HepG2 (cell line): ENCODE measurements at regions not wholly inside any gene's neighbourhood (a gene's known extent, or its start where the extent isn't known, plus 50 kb on each side); places are given as distances from the start of the nearest gene placed in this dataset.

ENCODE experiments used
- ATAC-seq: fragments of 200-7000 bp; cut with Tn5 transposase; 3 replicates; pipeline ENCODE4 v1.9.1; 2020; ENCODE audit warnings: mild to moderate bottlenecking, moderate library complexity
- BruUV-seq: library from RNA; stranded (reverse); fragments of 400-500 nt; replicated peaks from 2 replicates; lab custom pipeline; 2021; lab: Mats Ljungman, UMichigan
- CTCF ChIA-PET: fragments of 300-600 bp; formaldehyde crosslinking; extraction: SDS; loops from one replicate; lab custom pipeline; 2021; ENCODE audit warnings: low total read pairs, inconsistent platforms, low intra/inter-chr PET ratio; lab: Yijun Ruan, JAX
- POLR2A ChIA-PET: fragments of 350-600 bp; sonication (Branson Sonifier 250); formaldehyde crosslinking; loops from one replicate; lab custom pipeline; 2020; ENCODE audit warnings: antibody characterized with exemption, inconsistent platforms; lab: Yijun Ruan, JAX
- DNase-seq: peaks from one replicate; pipeline ENCODE4 v3.0.0-alpha.2; 2015; ENCODE audit warnings: low spot score
- FAIRE-seq: peaks from 3 replicates; lab custom pipeline; 2011; peaks lifted over from hg19 to GRCh38; lab: Jason Lieb, UNC
- H2AFZ ChIP-seq: one replicate; pipeline ENCODE4 v1.6.1; 2011; ENCODE audit warnings: low read length, inconsistent platforms
- H3K27ac ChIP-seq: fragments of 300-600 bp; 3 replicates; pipeline ENCODE4 v1.8.0; 2011; ENCODE audit warnings: mixed run types, mild to moderate bottlenecking, mixed read lengths, low read length, inconsistent platforms; ENCODE audit not compliant: insufficient read depth; ENCODE audit errors: extremely low read length
- H3K27me3 ChIP-seq, 2 experiments: fragments of 200-600 bp in 1 of 2; 2 replicates in 1 of 2; 3 replicates in 1 of 2; pipeline versions ENCODE4 v1.6.0 to v1.8.0; 2011; ENCODE audit warnings: low read length in 2 of 2, mild to moderate bottlenecking in 2 of 2, moderate library complexity in 2 of 2, inconsistent platforms in 1 of 2; ENCODE audit not compliant: insufficient read depth in 2 of 2, control insufficient read depth in 1 of 2
- H3K36me3 ChIP-seq, 2 experiments: fragments of 200-600 bp in 1 of 2; replicated peaks in 1 of 2; 2 replicates in 1 of 2; 3 replicates in 1 of 2; pipeline versions ENCODE4 v1.5.1 to v1.8.0; 2011; ENCODE audit warnings: low read length in 2 of 2, inconsistent platforms in 1 of 2; ENCODE audit not compliant: insufficient read depth in 2 of 2, control insufficient read depth in 1 of 2
- H3K4me1 ChIP-seq: 2 replicates; pipeline ENCODE4 v1.5.1; 2012; ENCODE audit warnings: low read length, inconsistent platforms; ENCODE audit not compliant: insufficient read depth
- H3K4me2 ChIP-seq: 2 replicates; pipeline ENCODE4 v1.6.0; 2011; ENCODE audit warnings: low read depth, low read length, inconsistent platforms
- H3K4me3 ChIP-seq, 3 experiments: fragments of 200-600 bp in 1 of 3; sonication (generic), shearing (Covaris generic) in 1 of 3; replicated peaks in 1 of 3; 2 replicates each; pipeline ENCODE4 v1.5.1; 2011 to 2016; ENCODE audit warnings: low read length in 3 of 3, inconsistent platforms in 2 of 3, low read depth in 2 of 3, mild to moderate bottlenecking in 2 of 3, control low read depth in 1 of 3, mixed read lengths in 1 of 3; ENCODE audit not compliant: insufficient read depth in 1 of 3
- H3K79me2 ChIP-seq: one replicate; pipeline ENCODE4 v1.6.1; 2011; ENCODE audit warnings: low read length, inconsistent platforms; ENCODE audit not compliant: insufficient read depth
- H3K9ac ChIP-seq: 2 replicates; pipeline ENCODE4 v1.6.0; 2011; ENCODE audit warnings: mild to moderate bottlenecking, low read depth, low read length, inconsistent platforms; ENCODE audit not compliant: insufficient read depth
- H3K9me3 ChIP-seq: 2 replicates; pipeline ENCODE4 v1.5.1; 2012; ENCODE audit warnings: mild to moderate bottlenecking, low read length
- H4K20me1 ChIP-seq: 2 replicates; pipeline ENCODE4 v1.6.0; 2011; ENCODE audit warnings: inconsistent platforms, mild to moderate bottlenecking, low read length, moderate library complexity; ENCODE audit not compliant: insufficient read depth
- ASH2L ChIP-seq: fragments of 300-600, 200-600 bp; sonication (generic); IDR thresholded peaks from 2 replicates; pipeline ENCODE4 v1.7.0; 2017; ENCODE audit warnings: low read depth, mild to moderate bottlenecking, moderate library complexity, mixed read lengths, low read length; ENCODE audit not compliant: insufficient read length
- ATM ChIP-seq: fragments of 450-650 bp; IDR thresholded peaks from 2 replicates; pipeline ENCODE4 v1.7.1; 2017; ENCODE audit warnings: mild to moderate bottlenecking, borderline replicate concordance
- BRCA1 ChIP-seq: sonication (generic); formaldehyde crosslinking; IDR thresholded peaks from 2 replicates; pipeline ENCODE4 v1.4.0; 2020; ENCODE audit warnings: missing genetic modification reagents
- CCAR2 ChIP-seq: fragments of 200-400 bp; formaldehyde crosslinking; optimal IDR thresholded peaks from 2 replicates; pipeline ENCODE3; 2018; ENCODE audit warnings: low read depth, mild to moderate bottlenecking, low read length, moderate library complexity
- ELF1 ChIP-seq: sonication (generic); formaldehyde crosslinking; IDR thresholded peaks from 2 replicates; pipeline ENCODE4 v1.4.0; 2020; ENCODE audit warnings: missing genetic modification reagents
- GABPA ChIP-seq, 2 experiments: IDR thresholded peaks; 2 replicates each; pipeline ENCODE4 v1.6.1; 2011 to 2016; ENCODE audit warnings: low read depth in 2 of 2, low read length in 1 of 2, missing biosample characterization in 1 of 2, missing genetic modification characterization in 1 of 2
- MTA1 ChIP-seq: sonication (generic); formaldehyde crosslinking; IDR thresholded peaks from 2 replicates; pipeline ENCODE4 v1.4.0; 2020; ENCODE audit warnings: missing genetic modification reagents, mild to moderate bottlenecking, borderline replicate concordance
- SALL2 ChIP-seq: sonication (generic); formaldehyde crosslinking; IDR thresholded peaks from 2 replicates; pipeline ENCODE4 v1.8.1; 2023; ENCODE audit warnings: mild to moderate bottlenecking, missing genetic modification reagents, inconsistent platforms
- TAF1 ChIP-seq: sonication (generic); formaldehyde crosslinking; IDR thresholded peaks from 2 replicates; pipeline ENCODE4 v1.4.0; 2020; ENCODE audit warnings: missing genetic modification reagents
- ZBTB3 ChIP-seq: sonication (generic); formaldehyde crosslinking; IDR thresholded peaks from 2 replicates; pipeline ENCODE4 v1.4.0; 2020; ENCODE audit warnings: low read depth, mild to moderate bottlenecking, moderate library complexity, missing genetic modification reagents, borderline replicate concordance
- ZFYVE20 ChIP-seq: sonication (generic); formaldehyde crosslinking; IDR thresholded peaks from 2 replicates; pipeline ENCODE4 v1.8.0; 2023; ENCODE audit warnings: low read depth, mild to moderate bottlenecking, moderate library complexity, missing genetic modification reagents, borderline replicate concordance
- ZNF446 ChIP-seq: sonication (generic); formaldehyde crosslinking; IDR thresholded peaks from 2 replicates; pipeline ENCODE4 v1.5.0; 2020; ENCODE audit warnings: mild to moderate bottlenecking, missing genetic modification reagents
- ZNF7 ChIP-seq: IDR thresholded peaks from 2 replicates; pipeline ENCODE4 v1.6.1; 2016; ENCODE audit warnings: missing biosample characterization, missing genetic modification reagents
- ZNF891 ChIP-seq: sonication (generic); formaldehyde crosslinking; IDR thresholded peaks from 2 replicates; pipeline ENCODE4 v1.5.0; 2020; ENCODE audit warnings: mild to moderate bottlenecking, missing genetic modification reagents
- ZSCAN29 ChIP-seq: sonication (generic); formaldehyde crosslinking; conservative IDR thresholded peaks from 2 replicates; pipeline ENCODE4 v1.4.0; 2020; ENCODE audit warnings: mild to moderate bottlenecking, missing genetic modification reagents
- ZSCAN9 ChIP-seq: IDR thresholded peaks from 2 replicates; pipeline ENCODE4 v1.6.1; 2016; ENCODE audit warnings: borderline replicate concordance
- ZUFSP ChIP-seq: sonication (generic); formaldehyde crosslinking; IDR thresholded peaks from 2 replicates; pipeline ENCODE4 v1.9.0; 2021; ENCODE audit warnings: missing genetic modification reagents, mild to moderate bottlenecking, borderline replicate concordance
- WGBS: methylation state at CpG from one replicate; pipeline ENCODE4 v1.1.6; 2017; ENCODE audit warnings: low lambda C conversion rate; 5-methylcytosine and 5-hydroxymethylcytosine counted together
- in situ Hi-C: cut with HindIII; loops from 2 replicates; pipeline ENCODE4 v1.10.0; 2017; ENCODE audit warnings: low pct_unique_long_range_greater_than_20kb; ENCODE audit not compliant: extremely low pct_ligation_motif_present
- intact Hi-C: fragments of 100-400 bp; cut with micrococcal nuclease; formaldehyde crosslinking; loops from one replicate; pipeline ENCODE4 v1.10.0; 2022; ENCODE audit not compliant: unreplicated experiment
- TF ChIP-seq, protein P1 (sequence below): sonication (generic); formaldehyde crosslinking; conservative IDR thresholded peaks from 2 replicates; pipeline ENCODE4 v1.8.0; 2022; ENCODE audit warnings: mild to moderate bottlenecking, moderate library complexity, missing genetic modification reagents

- in situ Hi-C loops, result no loop called here
- ATAC-seq, result no peak
- TF ChIP-seq GABPA (IDR thresholded peaks at IDR 0.05; ENCODE audit: low read depth, low read length) (no peak), GABPA (CRISPR knock-in tag; IDR thresholded peaks at IDR 0.05; ENCODE audit: low read depth) (no peak), SALL2 (CRISPR knock-in tag) (no peak), ZNF891 (no peak), ASH2L (no peak), ZSCAN9 (no peak), ZFYVE20 (CRISPR knock-in tag) (no peak)
- TF ChIP-seq, protein P1, sequence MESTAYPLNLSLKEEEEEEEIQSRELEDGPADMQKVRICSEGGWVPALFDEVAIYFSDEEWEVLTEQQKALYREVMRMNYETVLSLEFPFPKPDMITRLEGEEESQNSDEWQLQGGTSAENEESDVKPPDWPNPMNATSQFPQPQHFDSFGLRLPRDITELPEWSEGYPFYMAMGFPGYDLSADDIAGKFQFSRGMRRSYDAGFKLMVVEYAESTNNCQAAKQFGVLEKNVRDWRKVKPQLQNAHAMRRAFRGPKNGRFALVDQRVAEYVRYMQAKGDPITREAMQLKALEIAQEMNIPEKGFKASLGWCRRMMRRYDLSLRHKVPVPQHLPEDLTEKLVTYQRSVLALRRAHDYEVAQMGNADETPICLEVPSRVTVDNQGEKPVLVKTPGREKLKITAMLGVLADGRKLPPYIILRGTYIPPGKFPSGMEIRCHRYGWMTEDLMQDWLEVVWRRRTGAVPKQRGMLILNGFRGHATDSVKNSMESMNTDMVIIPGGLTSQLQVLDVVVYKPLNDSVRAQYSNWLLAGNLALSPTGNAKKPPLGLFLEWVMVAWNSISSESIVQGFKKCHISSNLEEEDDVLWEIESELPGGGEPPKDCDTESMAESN (CRISPR knock-in tag), result no peak
- Histone ChIP-seq H3K4me3 (no peak overlapping the region), H3K4me1 (no peaks in the 10 kb centered on the region), H3K27ac (no peak overlapping the region), H4K20me1 (no peaks in the 10 kb centered on the region), H2AFZ (no peak overlapping the region), H3K36me3 (no peaks in the 10 kb centered on the region), H3K9me3 (no peaks in the 10 kb centered on the region), H3K9ac (no peak overlapping the region), H3K79me2 (no peaks in the 10 kb centered on the region), H3K4me2 (no peak overlapping the region), H3K27me3 (no peaks in the 10 kb centered on the region)
- intact Hi-C loops, result no loop called here
- BruUV-seq, result no TSS peak
- POLR2A ChIA-PET, result no interaction called here
- CTCF ChIA-PET, result no interaction called here
- 33% methylated on average over 4 of the region's 4 CpGs for WGBS
- no peak for FAIRE-seq
- DNase-seq, result no peak
Measured at GRCh38 chr2:144936442-144936841, 416.5 kb upstream of the ZEB2 start.

- ChIA-PET POLR2A (no interaction called here), CTCF (no interaction called here)
- no peak overlapping the region for H3K9ac ChIP-seq
- TF ChIP-seq CCAR2, result no peak
- TF ChIP-seq ZFYVE20 (CRISPR knock-in tag), result no peak
- no peak for TF ChIP-seq ELF1 (CRISPR knock-in tag)
- TF ChIP-seq TAF1 (CRISPR knock-in tag), result no peak
- TF ChIP-seq ZNF7 (CRISPR knock-in tag), result no peak
- TF ChIP-seq ZBTB3 (CRISPR knock-in tag), result no peak
- no peak for TF ChIP-seq BRCA1 (CRISPR knock-in tag)
- TF ChIP-seq MTA1 (CRISPR knock-in tag), result no peak
- no peak for TF ChIP-seq ATM
- TF ChIP-seq ZNF446, result no peak
- TF ChIP-seq ZSCAN29 (CRISPR knock-in tag), result no peak
- TF ChIP-seq ZUFSP, result no peak
- H2AFZ ChIP-seq, result no peak overlapping the region
- WGBS, result 2% methylated on average over 2 of the region's 2 CpGs
- DNase-seq, result no peak
- H3K4me2 ChIP-seq, result no peak overlapping the region
- H3K27me3 ChIP-seq, result no peaks in the 10 kb centered on the region
- no peak overlapping the region for H3K27ac ChIP-seq
- H3K79me2 ChIP-seq, result no peaks in the 10 kb centered on the region
- intact Hi-C loops, result no loop called here
- no peak for FAIRE-seq
- H3K36me3 ChIP-seq, result no peaks in the 10 kb centered on the region
- H3K4me1 ChIP-seq, result no peaks in the 10 kb centered on the region
- no peak overlapping the region for H3K4me3 ChIP-seq
- no peaks in the 10 kb centered on the region for H3K9me3 ChIP-seq
- ATAC-seq, result no peak
- in situ Hi-C loops, result no loop called here
- BruUV-seq, result no TSS peak
- no peaks in the 10 kb centered on the region for H4K20me1 ChIP-seq
Measured at GRCh38 chr2:144935736-144936135, 415.8 kb upstream of the ZEB2 start.
